Activated naive CD4-positive, alpha-beta T cell treated with anti-CD3 and anti-CD28 coated beads for 36 hours (primary cell): ENCODE measurements at regions not wholly inside any gene's neighbourhood (a gene's known extent, or its start where the extent isn't known, plus 50 kb on each side); places are given as distances from the start of the nearest gene placed in this dataset.
"Not testable (repeated sequence)": the region's sequence is repeated elsewhere in the genome, so short reads cannot be mapped to it uniquely, and the experiment has no call there.

Experiments
- CTCF ChIA-PET: fragments of 350-600 bp; sonication (Branson Sonifier 250); formaldehyde crosslinking; loops from one replicate; lab custom pipeline; 2021; ENCODE audit warnings: antibody characterized with exemption; lab: Charles Lee
- DNase-seq: peaks from one replicate; pipeline ENCODE4 v3.0.0-alpha.2; 2020
- H3K27ac Mint-ChIP-seq: one replicate; pipeline ENCODE4 v1.8.0; 2021; ENCODE audit warnings: mild to moderate bottlenecking, mixed read lengths
- H3K27me3 Mint-ChIP-seq: one replicate; pipeline ENCODE4 v1.8.0; 2021; ENCODE audit warnings: low read depth, mixed read lengths
- H3K36me3 Mint-ChIP-seq: one replicate; pipeline ENCODE4 v1.8.0; 2021; ENCODE audit warnings: low read depth, mixed read lengths
- H3K4me1 Mint-ChIP-seq: one replicate; pipeline ENCODE4 v1.8.0; 2021; ENCODE audit warnings: low read depth, mixed read lengths
- H3K4me3 Mint-ChIP-seq: one replicate; pipeline ENCODE4 v1.8.0; 2021; ENCODE audit warnings: mild to moderate bottlenecking, moderate library complexity, mixed read lengths
- H3K9me3 Mint-ChIP-seq: one replicate; pipeline ENCODE4 v1.8.0; 2021; ENCODE audit warnings: mixed read lengths
- intact Hi-C: fragments of 100-400 bp; cut with micrococcal nuclease; formaldehyde crosslinking; loops from one replicate; pipeline ENCODE4 v1.15.1; 2023

DNA sequence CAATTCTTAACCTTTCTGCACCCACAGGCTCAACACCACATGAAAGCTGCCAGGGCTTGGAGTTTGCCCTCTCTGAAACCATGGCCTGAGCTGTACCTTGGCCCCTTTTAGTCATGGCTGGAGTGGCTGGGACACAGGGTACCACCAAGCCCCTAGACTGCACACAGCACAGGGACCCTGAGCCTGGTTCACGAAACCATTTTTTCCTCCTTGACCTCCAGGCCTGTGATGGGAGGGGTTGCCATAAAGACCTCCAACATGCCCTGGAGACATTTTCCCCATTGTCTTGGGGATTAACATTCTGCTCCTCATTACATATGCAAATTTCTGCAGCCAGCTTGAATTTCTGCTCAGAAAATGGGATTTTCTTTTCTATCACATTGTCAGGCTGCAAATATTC lies 113.4 kb downstream of the XPNPEP1 start:
- DNase-seq, H3K36me3 Mint-ChIP-seq, intact Hi-C loops, H3K4me3 Mint-ChIP-seq, H3K4me1 Mint-ChIP-seq, H3K27me3 Mint-ChIP-seq, H3K27ac Mint-ChIP-seq: not testable (repeated sequence)
- CTCF ChIA-PET, result interaction anchor here (0.6 kb wide), 1 partner anchor 887 kb away, joined by 5 read pairs; no protein-coding TSS in a partner anchor
- H3K9me3 Mint-ChIP-seq, result peaks cover 17% of the 10 kb centered on the region

DNA sequence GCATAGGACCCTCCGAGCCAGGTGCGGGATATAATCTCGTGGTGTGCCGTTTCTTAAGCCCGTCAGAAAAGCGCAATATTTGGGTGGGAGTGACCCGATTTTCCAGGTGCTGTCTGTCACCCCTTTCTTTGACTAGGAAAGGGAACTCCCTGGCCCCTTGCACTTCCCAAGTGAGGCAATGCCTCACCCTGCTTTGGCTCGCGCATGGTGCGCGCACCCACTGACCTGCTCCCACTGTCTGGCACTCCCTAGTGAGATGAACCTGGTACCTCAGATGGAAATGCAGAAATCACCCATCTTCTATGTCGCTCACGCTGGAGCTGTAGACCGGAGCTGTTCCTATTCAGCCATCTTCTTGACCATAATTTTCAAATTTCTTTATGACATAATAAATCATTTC lies 122.1 kb downstream of the XPNPEP1 start:
- DNase-seq, CTCF ChIA-PET, H3K27ac Mint-ChIP-seq, H3K4me1 Mint-ChIP-seq, H3K36me3 Mint-ChIP-seq, intact Hi-C loops, H3K4me3 Mint-ChIP-seq: not testable (repeated sequence)
- Mint-ChIP-seq H3K9me3 (peaks cover 11% of the 10 kb centered on the region), H3K27me3 (peaks cover 16% of the 10 kb centered on the region)

DNA sequence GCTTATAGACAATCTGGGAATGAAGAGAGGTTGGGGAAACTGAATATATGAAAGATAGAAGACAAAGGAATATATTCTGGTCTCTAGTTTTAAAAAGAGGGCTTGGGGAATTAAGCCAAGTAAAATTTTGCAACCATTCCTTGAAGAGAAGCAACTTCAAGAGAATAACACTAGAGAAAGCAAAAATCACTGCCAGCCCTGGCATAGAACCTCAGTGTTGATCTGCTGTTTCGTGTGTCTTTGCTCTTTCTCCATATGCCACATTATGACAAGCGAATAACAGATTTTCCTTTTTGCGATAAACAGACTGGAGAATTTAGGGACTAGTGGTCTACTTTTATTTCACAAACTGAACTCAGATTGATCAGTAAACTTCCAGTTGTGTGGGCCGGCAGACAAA lies 132.7 kb downstream of the XPNPEP1 start:
- H3K36me3 Mint-ChIP-seq, result no peaks in the 10 kb centered on the region
- DNase-seq, result no peak
- no peaks in the 10 kb centered on the region for H3K4me1 Mint-ChIP-seq
- peaks cover 4% of the 10 kb centered on the region for H3K9me3 Mint-ChIP-seq
- no peak overlapping the region for H3K27ac Mint-ChIP-seq
- H3K27me3 Mint-ChIP-seq, result peaks cover 5% of the 10 kb centered on the region
- CTCF ChIA-PET, result no interaction called here
- no peak overlapping the region for H3K4me3 Mint-ChIP-seq
- intact Hi-C loops, result no loop called here

DNA sequence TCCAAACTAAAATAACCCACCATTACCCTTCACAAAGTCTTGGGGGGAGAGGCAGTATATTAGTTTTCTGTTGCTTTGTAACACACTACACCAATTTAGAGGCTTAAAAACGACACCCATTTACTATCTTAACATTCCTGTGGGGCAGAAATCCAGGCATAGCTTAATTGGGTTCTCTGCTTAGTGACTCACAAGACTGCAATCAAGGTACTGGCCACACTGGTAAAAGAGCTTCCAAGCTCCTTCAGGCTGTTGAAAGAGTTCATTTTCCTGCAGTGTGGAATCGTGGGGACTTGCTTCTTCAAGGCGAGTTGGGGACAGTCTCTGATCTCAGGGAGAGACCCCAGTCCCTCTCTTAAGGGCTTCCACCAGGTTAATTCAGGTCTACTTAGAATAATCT lies 139.1 kb downstream of the XPNPEP1 start:
- H3K27ac Mint-ChIP-seq, result no peak overlapping the region
- DNase-seq, result no peak
- H3K27me3 Mint-ChIP-seq, result peaks cover 9% of the 10 kb centered on the region
- H3K4me1 Mint-ChIP-seq, result no peaks in the 10 kb centered on the region
- no peak overlapping the region for H3K4me3 Mint-ChIP-seq
- CTCF ChIA-PET, result interaction anchor here (1.4 kb wide), 1 partner anchor 68 kb away, joined by 3 read pairs; no protein-coding TSS in a partner anchor
- no peaks in the 10 kb centered on the region for H3K9me3 Mint-ChIP-seq
- intact Hi-C loops, result no loop called here
- H3K36me3 Mint-ChIP-seq, result no peaks in the 10 kb centered on the region

DNA sequence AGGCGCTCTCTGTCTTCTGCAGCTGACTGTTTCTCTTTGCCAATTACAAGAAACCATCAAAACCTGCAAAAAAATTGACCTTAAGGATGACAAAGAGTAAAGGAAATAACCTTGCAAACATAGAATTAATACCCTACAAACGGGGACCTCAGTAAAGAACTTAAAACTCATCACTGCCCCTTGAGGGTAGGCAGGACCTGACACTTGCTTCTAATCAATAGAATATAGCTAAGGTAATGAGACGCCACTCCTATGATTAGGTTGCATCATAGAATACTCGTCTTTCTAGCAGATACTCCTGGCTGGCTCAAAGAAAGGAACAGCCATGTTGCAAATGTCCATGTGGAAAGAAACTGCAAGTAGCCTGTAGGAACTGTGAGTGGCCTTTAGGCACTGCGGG lies 140.0 kb downstream of the XPNPEP1 start:
- CTCF ChIA-PET, result interaction anchor here (1.4 kb wide), 1 partner anchor 69 kb away, joined by 3 read pairs; no protein-coding TSS in a partner anchor
- Mint-ChIP-seq H3K4me1 (no peaks in the 10 kb centered on the region), H3K36me3 (no peaks in the 10 kb centered on the region), H3K9me3 (no peaks in the 10 kb centered on the region), H3K27me3 (peaks cover 6% of the 10 kb centered on the region), H3K4me3 (no peak overlapping the region), H3K27ac (no peak overlapping the region)
- DNase-seq, result no peak
- intact Hi-C loops, result no loop called here

DNA sequence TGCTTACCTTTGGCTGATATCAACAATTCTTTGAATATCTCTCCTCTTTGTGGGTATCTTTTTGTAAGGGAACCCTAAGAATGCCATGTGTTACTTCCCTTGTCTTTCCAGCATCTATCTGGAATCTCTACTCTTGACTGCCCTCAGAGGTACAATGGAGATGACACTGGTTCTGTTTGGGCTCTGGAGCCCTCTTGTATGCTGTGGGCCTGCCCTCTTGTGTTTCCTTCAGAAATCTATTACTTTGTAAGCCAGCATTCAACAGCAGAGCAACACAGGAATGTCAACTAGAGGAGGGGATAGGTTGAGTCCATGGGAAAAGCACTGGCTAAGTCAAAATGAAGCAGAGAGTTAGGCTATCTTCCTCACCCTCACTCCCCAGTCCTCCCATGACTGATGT lies 142.3 kb downstream of the XPNPEP1 start:
- intact Hi-C loops, result no loop called here
- Mint-ChIP-seq H3K27ac (no peak overlapping the region), H3K4me3 (no peak overlapping the region)

DNA sequence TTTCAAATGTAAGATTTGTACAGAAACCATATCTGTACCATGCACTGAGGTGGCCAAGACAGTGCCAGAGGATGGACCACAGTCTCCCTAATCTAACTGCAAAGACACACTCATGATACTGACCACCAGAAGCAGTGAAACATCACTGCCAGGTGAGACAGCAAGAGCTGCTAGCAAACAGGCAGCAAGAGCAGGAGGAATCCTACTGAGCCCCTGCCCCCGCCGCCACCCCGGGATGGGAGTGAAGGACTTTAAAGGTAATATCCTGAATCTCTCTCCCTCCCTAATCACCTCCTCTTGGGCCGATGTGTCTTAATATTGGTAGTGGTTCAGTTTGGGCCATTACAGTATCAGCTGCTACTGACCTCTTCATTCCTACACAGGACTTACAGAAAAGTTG lies 144.3 kb downstream of the XPNPEP1 start:
- CTCF ChIA-PET, result no interaction called here
- no peak overlapping the region for H3K27ac Mint-ChIP-seq
- no peak for DNase-seq
- no peaks in the 10 kb centered on the region for H3K4me1 Mint-ChIP-seq
- no peaks in the 10 kb centered on the region for H3K36me3 Mint-ChIP-seq
- no peak overlapping the region for H3K4me3 Mint-ChIP-seq
- peaks cover 8% of the 10 kb centered on the region for H3K27me3 Mint-ChIP-seq
- intact Hi-C loops, result loop anchor here (10.0 kb wide), 1 partner anchor 324 kb away; no protein-coding TSS in a partner anchor
- no peaks in the 10 kb centered on the region for H3K9me3 Mint-ChIP-seq

More for the DNA sequence above, 142.3 kb downstream of the XPNPEP1 start:
- Mint-ChIP-seq H3K4me1 (no peaks in the 10 kb centered on the region), H3K27me3 (peaks cover 8% of the 10 kb centered on the region), H3K36me3 (no peaks in the 10 kb centered on the region), H3K9me3 (no peaks in the 10 kb centered on the region)
- CTCF ChIA-PET, result no interaction called here
- DNase-seq, result no peak

DNA sequence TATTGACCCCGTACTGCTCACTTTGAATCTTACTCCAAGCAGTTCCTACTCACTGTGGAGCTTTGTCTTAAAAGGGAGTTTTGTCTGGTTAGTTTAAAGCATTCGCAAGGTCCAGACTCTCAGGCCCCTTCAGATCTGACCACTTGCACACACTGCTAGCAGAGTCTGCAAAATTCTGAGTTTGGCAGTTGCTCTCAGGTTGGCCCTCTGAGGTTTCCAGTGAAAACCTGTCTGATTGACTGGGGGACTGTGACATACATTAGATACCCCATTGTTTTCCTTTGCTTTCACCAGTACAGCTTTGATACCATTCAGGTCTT lies 149.2 kb downstream of the XPNPEP1 start:
- CTCF ChIA-PET, result interaction anchor here (0.7 to 3.1 kb wide), 6 partner anchors 8 to 326 kb away, joined by 3 to 11 read pairs (median 3); no protein-coding TSS in a partner anchor

DNA sequence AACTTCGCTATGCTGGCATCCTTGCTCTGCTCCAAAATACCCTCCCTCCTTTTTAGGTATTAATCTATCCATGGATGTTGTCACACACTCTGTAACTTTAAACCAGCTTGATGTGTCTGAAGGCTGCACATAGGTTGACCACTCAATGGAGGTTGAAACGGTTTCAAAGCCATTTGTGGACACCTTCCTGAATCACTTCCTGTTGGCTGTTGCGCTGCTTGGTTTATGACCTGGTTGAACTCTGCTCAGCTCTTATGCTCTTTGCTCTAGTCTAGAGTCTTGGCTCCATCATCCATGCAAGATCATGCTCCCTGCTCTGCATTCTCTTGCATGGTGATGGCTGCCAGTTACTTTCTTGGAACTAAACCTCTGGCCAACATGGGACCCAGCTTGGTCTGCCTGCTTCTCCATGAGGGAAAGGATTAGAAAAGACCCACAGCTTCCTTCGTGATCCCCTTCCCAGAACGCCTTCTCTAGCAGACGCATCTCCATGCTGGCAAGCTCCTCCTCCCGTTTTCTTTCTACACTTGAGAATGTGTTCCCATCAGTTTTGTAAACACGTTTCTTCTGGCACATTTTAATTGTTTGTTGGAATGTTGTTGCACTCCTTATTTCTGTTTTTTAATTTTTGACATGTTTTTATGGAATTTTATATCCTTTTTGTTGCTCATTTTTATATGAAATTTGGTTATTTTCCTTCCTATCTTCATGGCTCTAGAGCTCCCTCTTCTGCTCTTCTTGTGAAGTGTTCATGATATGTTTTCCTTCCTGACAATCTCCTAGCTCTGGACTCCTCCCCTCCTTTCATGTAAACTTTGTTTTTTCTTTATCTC lies 149.8 kb downstream of the XPNPEP1 start:
- Mint-ChIP-seq H3K9me3 (no peaks in the 10 kb centered on the region), H3K27ac (no peak overlapping the region), H3K4me1 (no peaks in the 10 kb centered on the region), H3K27me3 (peaks cover 2% of the 10 kb centered on the region), H3K36me3 (no peaks in the 10 kb centered on the region), H3K4me3 (no peak overlapping the region)
- no peak for DNase-seq
- intact Hi-C loops, result loop anchor here (5.0 to 10.0 kb wide), 2 partner anchors 79 to 319 kb away; no protein-coding TSS in a partner anchor
- CTCF ChIA-PET, result interaction anchor here (0.5 to 3.1 kb wide), 10 partner anchors 9 to 695 kb away, joined by 3 to 11 read pairs (median 3); no protein-coding TSS in a partner anchor

More for the DNA sequence above, 149.2 kb downstream of the XPNPEP1 start:
- Mint-ChIP-seq H3K27me3 (peaks cover 2% of the 10 kb centered on the region), H3K4me1 (no peaks in the 10 kb centered on the region), H3K4me3 (no peak overlapping the region), H3K9me3 (no peaks in the 10 kb centered on the region), H3K27ac (no peak overlapping the region), H3K36me3 (no peaks in the 10 kb centered on the region)
- intact Hi-C loops, result loop anchor here (5.0 to 10.0 kb wide), 2 partner anchors 78 to 319 kb away; no protein-coding TSS in a partner anchor
- no peak for DNase-seq

DNA sequence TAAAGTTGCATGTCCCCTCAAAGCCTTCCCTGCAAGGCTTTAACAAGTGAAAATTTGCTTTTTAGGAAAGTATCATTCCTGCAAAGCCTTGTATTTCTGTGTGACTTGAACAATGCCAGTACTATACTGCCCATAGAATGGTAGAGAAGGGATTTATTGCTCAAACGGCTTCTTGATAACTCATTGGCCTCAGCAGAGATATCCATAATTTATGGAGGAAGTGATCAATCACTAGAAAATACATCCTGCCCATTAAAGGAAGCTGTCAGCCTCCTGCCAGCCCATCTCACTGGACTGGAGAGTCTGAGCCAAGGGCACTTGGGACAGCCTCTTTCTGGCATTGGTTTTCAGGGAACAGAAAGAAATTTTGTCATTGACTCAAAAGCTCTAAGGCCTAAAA lies 152.6 kb downstream of the XPNPEP1 start:
- no peaks in the 10 kb centered on the region for H3K27me3 Mint-ChIP-seq
- no peak overlapping the region for H3K27ac Mint-ChIP-seq
- intact Hi-C loops, result loop anchor here (5.0 to 10.0 kb wide), 2 partner anchors 82 to 316 kb away; no protein-coding TSS in a partner anchor
- no peaks in the 10 kb centered on the region for H3K36me3 Mint-ChIP-seq
- no peaks in the 10 kb centered on the region for H3K4me1 Mint-ChIP-seq
- no peak for DNase-seq
- no peak overlapping the region for H3K4me3 Mint-ChIP-seq
- no peaks in the 10 kb centered on the region for H3K9me3 Mint-ChIP-seq
- CTCF ChIA-PET, result interaction anchor here (1.1 kb wide), 1 partner anchor 12 kb away, joined by 3 read pairs; no protein-coding TSS in a partner anchor

DNA sequence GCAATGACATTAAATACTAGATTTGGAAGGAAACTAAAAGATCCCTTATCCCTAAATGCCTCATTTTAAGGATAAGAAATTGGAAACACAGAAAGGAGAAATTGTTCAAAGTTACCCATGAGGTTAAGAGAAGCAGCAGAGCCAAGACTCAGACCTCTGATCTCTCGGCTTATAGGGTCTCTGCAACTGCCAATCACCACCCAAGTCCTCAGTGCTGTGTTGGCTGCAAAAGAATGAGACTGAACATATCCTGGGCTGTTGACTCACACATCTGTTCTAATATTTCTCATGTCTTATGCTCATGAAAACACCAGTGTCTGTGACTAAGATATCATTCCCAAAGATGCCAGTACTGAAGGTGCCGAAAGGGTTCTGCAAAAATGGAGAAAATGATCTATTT lies 153.3 kb downstream of the XPNPEP1 start:
- Mint-ChIP-seq H3K27me3 (no peaks in the 10 kb centered on the region), H3K9me3 (no peaks in the 10 kb centered on the region), H3K4me1 (no peaks in the 10 kb centered on the region), H3K27ac (no peak overlapping the region), H3K4me3 (no peak overlapping the region), H3K36me3 (no peaks in the 10 kb centered on the region)
- CTCF ChIA-PET, result no interaction called here
- intact Hi-C loops, result loop anchor here (5.0 to 10.0 kb wide), 2 partner anchors 82 to 315 kb away; no protein-coding TSS in a partner anchor
- no peak for DNase-seq

DNA sequence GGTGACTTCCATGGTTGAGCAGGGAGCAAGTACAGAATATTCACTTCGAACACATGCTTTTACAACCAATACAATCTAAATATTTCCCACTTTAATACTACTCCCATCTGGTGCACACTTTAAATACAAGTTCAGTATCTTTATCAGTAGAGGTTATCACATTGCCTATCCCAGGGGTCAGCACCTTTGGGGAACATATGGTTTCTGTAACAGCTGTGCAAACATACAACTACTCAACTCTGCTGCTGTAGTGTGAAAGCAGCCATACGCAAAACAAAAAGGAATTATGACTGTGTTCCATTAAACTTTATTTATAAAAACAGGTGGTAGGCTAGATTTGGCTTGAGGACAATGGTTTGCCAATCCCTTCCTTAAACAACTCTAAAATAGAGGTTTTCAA lies 157.5 kb downstream of the XPNPEP1 start:
- intact Hi-C loops, result no loop called here
- Mint-ChIP-seq H3K36me3 (no peaks in the 10 kb centered on the region), H3K27ac (no peak overlapping the region), H3K27me3 (no peaks in the 10 kb centered on the region), H3K4me1 (no peaks in the 10 kb centered on the region), H3K9me3 (no peaks in the 10 kb centered on the region), H3K4me3 (no peak overlapping the region)
- CTCF ChIA-PET, result no interaction called here
- no peak for DNase-seq

DNA sequence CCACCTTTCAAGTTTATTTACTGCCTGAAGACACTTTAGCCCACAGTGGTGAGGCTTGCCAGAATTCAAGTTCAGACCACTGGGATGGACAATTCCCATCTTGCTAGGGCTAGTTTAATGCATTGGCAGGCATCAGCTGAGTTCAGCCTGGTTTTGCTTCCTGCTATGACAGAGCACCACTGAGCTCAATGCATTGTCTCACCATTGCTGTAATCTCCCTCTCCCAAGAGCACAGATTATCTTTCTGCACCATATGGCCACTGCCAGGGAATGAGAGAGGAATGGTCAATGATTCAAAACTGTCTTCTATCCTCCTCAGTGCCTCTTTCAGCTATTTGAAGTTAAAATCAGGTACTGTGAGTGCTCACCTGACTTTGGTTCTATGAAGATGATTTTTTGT lies 160.8 kb downstream of the XPNPEP1 start:
- CTCF ChIA-PET, result no interaction called here
- Mint-ChIP-seq H3K36me3 (no peaks in the 10 kb centered on the region), H3K27ac (no peak overlapping the region), H3K4me1 (no peaks in the 10 kb centered on the region), H3K4me3 (no peak overlapping the region), H3K27me3 (no peaks in the 10 kb centered on the region), H3K9me3 (no peaks in the 10 kb centered on the region)
- intact Hi-C loops, result no loop called here
- DNase-seq, result no peak
